ENCODE measurements at regions not wholly inside any gene's neighbourhood (a gene's known extent, or its start where the extent isn't known, plus 50 kb on each side); places are given as distances from the start of the nearest gene placed in this dataset.

GRCh38 chr17:34416116-34416515, 53.1 kb upstream of the CCL1 start:
- TF ChIP-seq POLR2A (IDR thresholded peaks at IDR 0.05) (no peak), CTCF (IDR thresholded peaks at IDR 0.05) (no peak), EP300 (IDR thresholded peaks at IDR 0.05) (no peak)
